HG02870 (cell line): ENCODE measurements at regions not wholly inside any gene's neighbourhood (a gene's known extent, or its start where the extent isn't known, plus 50 kb on each side); places are given as distances from the start of the nearest gene placed in this dataset.
"Not testable (repeated sequence)": the region's sequence is repeated elsewhere in the genome, so short reads cannot be mapped to it uniquely, and the experiment has no call there.

Experiments
- ATAC-seq: cut with Tn5 transposase; IDR thresholded peaks from one replicate; pipeline ENCODE4 v1.9.1; 2021; ENCODE audit warnings: mild to moderate bottlenecking, moderate library complexity; ENCODE audit not compliant: unreplicated experiment

DNA sequence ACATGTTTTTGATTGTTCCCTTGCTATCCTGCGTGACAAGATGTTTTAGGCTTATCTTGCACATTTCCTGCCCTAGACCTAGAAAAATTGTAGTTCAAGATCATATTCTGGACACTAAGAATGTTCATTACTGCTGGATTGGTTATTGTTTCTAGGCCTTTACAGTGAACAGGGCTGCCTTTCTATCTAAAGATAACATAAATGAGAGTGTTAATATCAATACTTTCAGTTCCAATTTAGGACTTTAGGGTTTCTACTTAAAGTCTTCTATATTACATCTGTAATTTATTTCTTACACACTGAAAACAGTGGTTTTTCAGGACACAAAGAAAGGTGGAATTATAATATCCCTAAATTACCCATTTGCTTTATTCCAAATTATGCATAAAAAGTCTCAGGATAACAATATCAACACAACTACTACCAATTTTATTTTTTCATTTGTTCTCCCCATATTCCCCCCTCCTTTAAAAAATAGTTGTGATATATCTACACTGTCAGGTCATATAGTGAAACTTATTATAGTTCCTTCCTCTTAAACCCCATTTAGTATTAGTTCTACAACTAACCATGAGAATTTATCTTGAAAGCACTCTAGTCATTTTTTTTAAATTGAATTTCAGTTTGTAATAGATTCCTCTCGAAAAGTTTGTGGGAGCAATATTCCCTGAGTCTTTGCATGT is 293.9 kb upstream of the RIOK2 start:
- ATAC-seq = peak; percentile 73

DNA sequence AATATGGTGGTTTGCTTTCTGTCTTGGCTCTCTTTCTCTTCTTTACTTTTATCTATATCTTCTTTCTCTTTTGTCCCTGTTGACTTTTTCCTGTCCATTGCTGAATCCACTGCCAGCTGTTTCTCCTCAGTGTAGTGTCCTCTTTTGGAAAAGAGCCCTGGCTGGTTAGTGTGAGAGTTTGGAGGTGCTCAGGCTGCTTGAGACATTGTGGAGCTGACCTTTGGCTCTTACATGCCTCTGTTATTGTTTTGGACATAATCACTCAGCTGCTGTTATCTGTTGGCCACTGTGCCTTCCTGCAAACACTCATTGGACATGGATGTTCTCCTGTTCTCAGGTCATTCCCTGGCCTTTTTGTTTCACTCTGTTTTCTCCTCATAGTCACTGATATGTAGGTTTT is 295.4 kb upstream of the RIOK2 start:
- ATAC-seq = no peak

DNA sequence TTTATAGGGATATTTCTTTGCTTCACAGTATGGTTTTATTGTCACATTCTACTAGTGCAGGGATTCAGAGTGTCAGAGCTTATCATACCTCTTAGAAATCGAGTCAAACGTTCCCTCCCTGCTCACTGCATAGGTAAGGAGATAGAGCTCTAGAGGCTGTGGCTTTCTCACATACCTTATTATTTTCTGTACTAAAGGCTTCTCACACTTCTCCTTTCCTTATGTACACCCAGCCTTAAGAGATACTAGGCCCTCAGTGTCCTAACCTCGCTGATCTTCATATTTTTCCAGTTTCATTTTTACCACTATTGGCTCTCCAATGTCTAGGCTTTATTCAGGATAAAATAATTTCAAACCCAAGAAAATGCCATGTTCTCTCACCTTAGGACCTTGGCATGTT is 297.3 kb upstream of the RIOK2 start:
- peak; percentile 37 for ATAC-seq

DNA sequence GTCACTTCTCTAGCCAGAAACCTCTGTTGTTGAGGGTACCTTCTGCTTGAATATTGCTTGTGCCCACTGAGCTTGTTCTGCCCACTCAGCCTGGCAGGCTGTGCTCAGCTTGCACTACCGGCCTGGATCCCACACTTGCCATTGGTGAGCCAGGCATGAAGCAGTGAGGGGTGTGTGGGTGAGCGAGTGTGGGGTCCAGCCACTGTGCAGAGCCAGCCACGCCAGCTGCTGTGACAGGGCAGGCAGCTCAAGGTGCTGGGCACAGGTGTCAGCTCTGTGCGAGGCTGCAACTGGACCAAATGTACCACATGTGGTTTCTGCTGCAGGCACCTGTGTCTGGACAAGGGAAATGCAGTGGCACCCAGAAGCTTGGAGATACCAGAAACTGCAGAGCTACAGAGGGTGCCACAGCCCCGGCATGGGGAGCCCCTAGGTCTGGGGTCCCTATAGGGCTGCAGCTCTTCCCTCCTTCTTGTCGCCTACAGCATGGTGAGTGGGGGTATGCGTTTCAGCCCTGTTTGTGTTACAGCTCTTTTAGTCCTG is 305.1 kb upstream of the RIOK2 start:
- ATAC-seq = no peak

DNA sequence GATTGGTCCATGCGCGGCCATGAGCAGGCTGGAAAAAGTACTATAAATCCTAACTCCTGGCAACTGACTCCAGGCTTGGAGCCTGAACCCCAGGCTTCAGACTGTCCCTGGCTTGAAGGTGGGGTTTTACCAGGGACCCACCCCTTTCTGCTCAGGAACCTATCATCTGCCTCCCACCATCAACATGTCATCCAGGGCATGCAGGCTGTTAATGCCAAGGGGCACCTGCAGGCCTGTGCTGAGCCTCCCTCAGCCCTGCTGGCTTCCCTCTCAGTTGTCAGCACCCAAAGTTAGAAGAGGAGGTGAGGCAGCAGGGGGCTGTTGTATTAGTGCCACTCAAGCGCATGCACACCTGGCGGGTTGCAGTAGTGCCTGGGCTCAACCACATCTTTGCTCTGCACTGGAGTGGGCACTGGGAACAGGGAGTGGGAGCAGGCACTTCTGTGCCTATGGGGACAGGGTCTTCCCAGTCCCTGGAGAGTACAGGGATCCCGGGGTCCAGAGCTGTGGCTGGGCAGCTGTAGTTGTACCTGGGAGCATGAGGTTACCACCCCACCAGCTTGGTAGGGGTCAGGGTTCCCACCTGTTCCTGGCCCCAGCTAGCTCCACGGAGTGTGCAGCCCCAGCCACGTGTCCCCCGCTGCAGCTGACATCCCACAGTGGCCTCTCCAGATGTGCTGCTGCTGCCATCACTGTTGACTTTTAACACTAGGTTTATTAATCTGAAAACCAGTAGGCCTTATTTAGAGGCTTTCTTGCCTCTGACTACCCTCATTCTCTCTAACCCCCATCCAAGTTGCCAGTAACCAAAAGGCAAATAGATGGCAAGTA is 306.2 kb upstream of the RIOK2 start:
- ATAC-seq = no peak

DNA sequence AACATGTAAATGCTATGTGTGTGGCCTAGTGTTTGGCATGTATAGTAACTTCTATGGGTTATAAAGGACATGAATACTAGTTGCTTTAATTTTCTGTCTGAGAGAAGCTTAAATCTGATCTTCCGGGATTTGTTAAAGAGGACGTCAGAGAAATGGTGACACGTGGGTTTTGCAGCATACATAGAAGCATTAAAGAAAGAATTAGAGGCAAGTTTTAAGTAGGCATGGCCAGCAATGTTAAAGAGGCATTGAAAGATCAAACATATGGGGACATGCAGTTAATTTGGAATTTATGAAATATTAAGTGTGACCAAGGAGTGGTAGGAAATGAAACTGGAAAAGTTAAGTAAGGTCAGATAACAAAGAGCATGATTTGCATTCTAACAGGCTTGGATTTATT is 311.4 kb upstream of the RIOK2 start:
- no peak for ATAC-seq

DNA sequence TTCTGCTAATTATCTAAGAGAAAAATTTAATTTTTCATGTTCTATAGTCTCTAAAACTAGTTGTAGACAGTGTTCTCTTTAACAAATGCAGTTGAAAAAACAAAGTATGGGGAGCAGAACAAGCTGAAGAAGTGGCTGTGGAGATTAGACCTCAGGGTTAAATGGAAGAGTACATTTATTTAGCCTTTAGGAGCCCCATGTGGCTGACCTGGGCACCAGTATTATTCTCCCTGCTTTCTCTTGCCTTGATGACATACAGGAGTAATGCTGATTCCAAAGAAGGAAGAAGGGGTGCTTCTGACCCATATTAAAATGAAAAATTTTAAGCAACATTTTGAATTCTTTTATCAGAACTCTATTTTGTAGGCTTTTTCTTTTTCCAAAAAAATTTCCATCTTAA is 312.3 kb upstream of the RIOK2 start:
- no peak for ATAC-seq

DNA sequence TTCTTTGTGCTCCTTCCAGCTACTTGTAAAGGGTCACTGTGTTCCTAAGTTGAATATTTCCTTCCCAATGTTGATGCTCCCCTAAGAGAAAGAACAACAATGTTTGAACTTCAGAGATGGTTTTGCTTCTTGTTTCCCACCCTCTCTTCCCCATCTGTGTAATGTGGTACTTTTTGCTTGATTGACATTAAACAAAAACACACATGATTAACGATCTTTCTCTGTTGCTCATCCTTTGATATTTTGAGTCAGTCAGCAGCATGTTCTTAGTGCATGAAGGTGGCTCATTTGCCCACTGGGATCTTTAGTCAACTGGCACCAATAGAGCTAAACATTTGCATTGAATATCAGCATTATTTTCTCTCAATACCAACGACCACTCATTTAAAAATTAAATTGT is 313.0 kb upstream of the RIOK2 start:
- ATAC-seq = no peak

DNA sequence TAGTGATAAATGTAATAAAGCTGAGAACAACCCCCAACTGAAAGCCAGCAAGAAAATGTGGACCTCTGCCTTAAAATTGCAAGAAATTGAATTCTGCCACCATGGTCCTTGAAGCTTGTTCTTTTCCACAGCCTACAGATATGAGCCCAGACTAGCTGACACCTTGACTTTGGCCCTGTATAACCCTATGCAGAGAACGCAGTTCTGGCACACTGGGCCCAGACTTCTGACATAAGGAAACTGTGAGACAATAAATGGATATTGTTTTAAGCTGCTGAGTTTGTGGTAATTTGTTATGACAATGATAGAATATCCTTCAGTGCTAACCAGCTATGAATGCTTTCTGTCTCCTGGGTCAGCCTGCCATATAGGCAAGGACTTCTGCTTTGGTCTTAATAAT is 315.6 kb upstream of the RIOK2 start:
- no peak for ATAC-seq

DNA sequence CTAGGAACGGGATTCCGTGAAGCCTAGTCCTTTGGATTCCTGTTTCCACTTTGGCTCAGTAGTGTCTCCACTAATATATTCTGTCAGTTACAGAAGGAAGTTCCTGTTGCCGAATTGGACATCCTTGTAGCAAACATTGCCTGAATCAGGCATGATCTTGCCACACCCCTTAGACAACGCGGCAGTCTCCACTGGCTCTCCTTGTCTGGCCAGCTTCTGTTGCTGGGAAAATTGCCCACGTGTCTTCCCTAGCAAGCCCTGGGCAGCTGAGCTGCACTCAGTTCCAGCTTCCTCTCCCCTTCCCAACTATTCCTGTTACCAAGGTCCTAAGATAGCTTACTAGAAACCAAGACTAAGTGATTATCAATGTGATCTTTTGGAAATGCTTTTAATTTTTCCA is 316.6 kb upstream of the RIOK2 start:
- no peak for ATAC-seq

DNA sequence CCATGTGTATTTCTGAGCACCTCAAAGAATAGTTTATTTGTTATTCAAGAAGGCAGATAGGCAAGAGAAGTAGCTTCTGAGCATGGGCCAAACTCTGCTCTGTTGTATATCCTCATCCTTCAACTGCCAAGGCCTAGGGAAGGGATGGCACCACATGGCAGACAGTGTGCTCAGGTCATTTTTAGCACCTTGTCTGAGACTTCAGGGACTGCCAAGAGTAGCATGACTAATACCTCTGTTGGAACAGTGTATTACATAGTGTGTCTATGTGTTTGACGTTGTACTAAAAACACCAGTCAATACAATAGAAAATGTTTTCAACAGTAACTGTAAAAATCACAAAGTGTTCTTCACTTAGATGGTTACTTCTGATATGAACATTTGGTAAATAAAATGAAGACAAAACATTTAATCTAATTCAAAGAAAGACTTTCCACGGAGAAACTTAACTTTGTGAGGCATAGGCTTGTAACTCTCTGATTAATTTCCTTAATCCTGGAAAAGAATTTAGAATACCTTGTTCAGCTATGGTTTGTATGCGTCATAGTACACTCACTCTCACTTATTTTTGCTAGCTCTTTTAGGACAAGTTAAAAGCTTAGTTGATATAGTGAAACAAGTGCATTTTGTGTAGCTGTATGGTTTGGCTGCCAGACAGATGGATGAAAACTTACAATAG is 318.4 kb upstream of the RIOK2 start:
- ATAC-seq = no peak

DNA sequence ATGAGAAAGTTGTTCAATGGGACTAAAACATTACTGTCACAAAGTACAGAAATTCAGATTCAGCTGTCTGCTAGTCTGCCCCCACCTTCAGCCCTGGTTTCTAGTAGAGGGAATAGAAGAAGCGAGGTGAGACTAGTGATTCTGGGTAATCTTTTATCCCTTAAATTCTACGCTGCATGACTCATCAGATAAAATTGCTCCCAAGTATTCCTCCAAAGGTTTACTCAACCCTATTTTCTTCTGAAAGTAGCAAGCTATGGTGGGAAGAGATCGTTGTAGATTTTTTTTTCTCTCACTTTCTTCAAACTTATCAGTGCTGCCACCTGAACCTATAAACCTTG is 318.9 kb upstream of the RIOK2 start:
- ATAC-seq = no peak

DNA sequence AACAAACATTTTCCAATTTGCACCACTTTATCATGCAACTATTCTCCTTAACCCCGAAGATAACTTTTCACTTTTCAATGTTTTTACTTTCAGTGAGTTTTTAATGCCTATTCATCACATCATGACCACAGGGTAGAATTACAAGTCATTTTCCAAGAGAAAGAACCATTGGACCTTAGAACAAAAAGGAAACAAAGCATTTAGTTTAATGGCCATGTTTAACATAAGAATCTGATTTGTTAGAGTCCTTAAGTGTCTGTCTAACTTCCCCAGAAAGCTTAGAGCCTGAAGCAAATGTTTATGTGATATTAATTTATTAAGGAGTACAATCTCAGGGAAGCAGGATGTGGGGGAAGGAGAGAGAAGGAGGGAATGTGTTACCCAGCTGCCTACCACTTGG is 325.8 kb upstream of the RIOK2 start:
- no peak for ATAC-seq

DNA sequence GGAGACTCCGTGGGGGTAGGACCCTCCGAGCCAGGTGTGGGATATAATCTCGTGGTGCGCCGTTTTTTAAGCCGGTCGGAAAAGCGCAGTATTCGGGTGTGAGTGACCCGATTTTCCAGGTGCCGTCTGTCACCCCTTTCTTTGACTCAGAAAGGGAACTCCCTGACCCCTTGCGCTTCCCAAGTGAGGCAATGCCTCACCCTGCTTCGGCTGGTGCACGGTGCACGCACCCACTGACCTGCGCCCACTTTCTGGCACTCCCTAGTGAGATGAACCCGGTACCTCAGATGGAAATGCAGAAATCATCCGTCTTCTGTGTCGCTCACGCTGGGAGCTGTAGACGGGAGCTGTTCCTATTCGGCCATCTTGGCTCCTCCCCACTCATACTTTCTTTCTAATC is 336.5 kb upstream of the RIOK2 start:
- ATAC-seq = not testable (repeated sequence)

DNA sequence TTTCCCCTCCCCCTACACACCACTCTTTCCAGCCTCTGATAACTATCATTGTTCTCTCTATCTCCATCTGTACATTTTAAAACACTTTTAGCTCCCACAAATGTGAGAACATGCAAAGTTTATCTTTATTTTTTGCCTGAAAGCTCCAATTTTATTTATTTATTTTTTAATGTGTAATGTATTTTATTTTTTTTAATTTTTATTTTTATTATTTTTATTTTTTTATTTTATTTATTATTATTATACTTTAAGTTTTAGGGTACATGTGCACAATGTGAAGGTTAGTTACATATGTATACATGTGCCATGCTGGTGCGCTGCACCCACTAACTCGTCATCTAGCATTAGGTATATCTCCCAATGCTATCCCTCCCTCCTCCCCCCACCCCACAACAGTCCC is 340.3 kb upstream of the RIOK2 start:
- not testable (repeated sequence) for ATAC-seq

DNA sequence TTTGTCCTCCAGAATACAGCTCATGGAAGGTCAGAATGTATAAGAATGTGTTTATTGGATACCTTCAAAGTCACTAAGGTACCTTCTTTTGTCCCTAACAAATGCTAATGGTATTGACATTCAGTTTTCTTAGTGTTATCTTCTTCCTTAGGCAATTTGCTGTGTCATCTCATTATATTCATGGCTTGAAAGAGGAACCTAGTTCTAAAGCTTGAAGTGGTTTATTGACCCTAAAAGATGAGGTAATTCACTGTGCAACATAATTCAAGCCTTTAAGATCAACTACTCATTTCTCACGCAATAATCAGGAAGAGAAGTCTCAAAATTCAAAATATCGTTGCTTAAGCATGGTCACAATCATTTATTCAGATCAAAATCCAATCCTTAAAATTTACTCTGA is 342.7 kb upstream of the RIOK2 start:
- no peak for ATAC-seq

DNA sequence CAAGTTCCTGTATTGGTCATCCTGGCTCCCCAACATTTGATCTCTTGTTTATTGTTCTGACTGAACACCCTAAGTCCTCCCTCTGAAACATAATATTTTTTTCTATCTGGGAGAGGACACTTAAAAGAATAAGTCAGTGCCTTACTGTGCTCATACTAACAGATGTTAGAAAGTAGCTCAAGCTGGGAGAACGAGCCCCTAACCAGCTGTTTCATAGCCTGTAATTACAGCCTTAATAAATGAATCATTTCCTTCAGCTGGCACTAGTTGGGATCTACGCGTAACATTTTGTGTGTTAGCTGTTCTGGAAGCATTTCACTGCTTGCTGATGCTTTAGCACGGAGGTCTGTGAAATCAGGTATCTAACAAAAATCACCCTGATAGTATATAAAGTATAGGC is 345.9 kb upstream of the RIOK2 start:
- ATAC-seq = no peak

DNA sequence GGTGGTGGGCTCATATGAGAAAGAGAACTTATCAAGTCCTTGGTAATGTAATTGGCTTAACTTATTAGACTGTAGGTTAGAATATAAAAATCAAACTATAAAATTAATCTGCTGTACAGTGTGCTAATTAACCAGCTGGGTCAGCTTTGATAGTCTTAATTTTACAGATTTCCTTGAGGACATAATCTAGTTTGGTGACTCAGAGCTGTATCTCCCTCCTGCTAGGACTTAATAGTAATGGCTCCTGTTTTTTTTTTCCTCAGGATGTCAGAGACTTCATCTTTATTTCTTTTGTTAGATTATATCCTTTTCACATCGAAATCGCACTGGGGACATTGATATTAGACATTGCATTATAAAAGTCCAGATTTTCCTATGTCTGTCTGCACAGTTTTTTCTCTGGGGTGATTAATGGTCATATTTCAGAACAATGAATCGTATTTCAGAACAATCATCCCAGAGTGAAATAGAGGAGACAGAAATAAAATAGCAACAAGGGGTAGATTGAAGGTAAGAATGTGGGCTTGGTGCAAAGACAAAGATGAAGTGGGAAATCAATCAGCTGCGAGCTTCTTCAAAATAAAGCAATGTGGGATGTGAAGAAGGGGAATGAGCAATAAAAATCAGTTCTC is 346.4 kb upstream of the RIOK2 start:
- no peak for ATAC-seq

DNA sequence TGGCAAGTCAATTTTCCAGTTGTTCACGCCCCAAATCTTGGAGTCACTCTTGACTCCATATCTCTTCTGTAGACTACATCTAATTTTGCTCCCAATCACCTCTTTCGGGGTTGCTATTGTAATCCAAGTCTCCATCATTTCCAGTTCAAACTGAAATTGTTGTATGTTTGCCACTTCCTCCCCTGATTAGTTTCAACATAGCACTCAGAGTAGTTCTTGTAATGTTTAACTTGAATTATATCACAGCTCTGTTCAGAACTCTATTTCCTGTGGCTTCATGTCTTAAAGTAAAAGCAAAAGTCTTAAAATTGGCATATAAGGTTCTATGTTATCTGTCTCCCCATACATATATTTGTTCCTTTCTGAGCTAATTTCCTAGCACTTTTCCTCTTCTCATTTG is 348.5 kb upstream of the RIOK2 start:
- ATAC-seq = no peak

DNA sequence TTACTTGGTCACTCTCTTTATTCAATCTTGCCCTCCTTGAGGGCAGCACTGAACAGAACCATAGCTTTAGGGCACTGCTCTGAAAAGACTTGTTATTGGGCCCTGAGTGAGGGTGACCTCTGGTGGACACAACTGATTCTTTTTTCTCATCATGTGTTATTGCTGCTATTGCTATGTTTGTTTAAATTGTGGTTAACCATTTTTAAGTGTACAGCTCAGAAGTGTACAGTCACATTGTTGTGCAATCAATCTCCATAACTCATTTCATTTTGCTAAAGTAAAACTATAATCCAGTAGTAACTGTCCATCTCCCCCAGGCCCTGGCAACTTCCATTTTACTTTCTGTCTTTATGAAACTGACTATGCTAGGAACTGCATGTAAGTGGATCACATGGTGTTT is 351.1 kb upstream of the RIOK2 start:
- peak; percentile 84 for ATAC-seq

DNA sequence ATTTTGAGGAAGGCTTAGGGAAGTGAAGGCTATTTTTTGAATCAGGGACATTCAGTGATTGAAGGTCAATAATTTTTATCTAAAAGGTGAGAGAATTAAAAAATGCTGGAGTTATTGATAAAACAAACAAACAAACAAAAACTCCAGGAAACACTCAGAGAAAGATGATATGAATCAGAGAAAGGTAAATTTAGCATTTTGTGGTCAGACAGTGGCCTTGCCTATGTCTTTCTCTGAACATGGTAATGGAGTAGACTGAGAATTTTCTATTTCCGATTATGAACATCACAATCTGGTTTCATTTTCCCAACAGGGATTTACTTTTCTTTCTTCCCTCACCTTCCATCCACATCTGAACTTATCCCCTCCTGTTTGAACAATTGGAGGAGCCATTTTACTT is 353.6 kb upstream of the RIOK2 start:
- no peak for ATAC-seq
